IPS-20b (cell line): ENCODE measurements at regions not wholly inside any gene's neighbourhood (a gene's known extent, or its start where the extent isn't known, plus 50 kb on each side); places are given as distances from the start of the nearest gene placed in this dataset.
"Not testable (repeated sequence)": the region's sequence is repeated elsewhere in the genome, so short reads cannot be mapped to it uniquely, and the experiment has no call there.

ENCODE experiments used
- H3K27ac ChIP-seq: one replicate; pipeline ENCODE4 v1.5.1; 2013; ENCODE audit warnings: low read length
- H3K27me3 ChIP-seq: 2 replicates; pipeline ENCODE4 v1.6.1; 2013; ENCODE audit warnings: mild to moderate bottlenecking, low read length, inconsistent platforms; ENCODE audit not compliant: insufficient read depth
- H3K36me3 ChIP-seq: 2 replicates; pipeline ENCODE4 v1.6.1; 2013; ENCODE audit warnings: low read depth, mild to moderate bottlenecking, inconsistent platforms, low read length, moderate library complexity; ENCODE audit not compliant: insufficient read depth
- H3K4me1 ChIP-seq: 2 replicates; pipeline ENCODE4 v1.6.1; 2013; ENCODE audit warnings: mild to moderate bottlenecking, control low read depth, inconsistent platforms, low read length, moderate library complexity; ENCODE audit not compliant: insufficient read depth
- H3K4me3 ChIP-seq: 2 replicates; pipeline ENCODE4 v1.5.1; 2013; ENCODE audit warnings: mild to moderate bottlenecking, low read length, inconsistent platforms
- H3K9ac ChIP-seq: 2 replicates; pipeline ENCODE4 v1.6.1; 2013; ENCODE audit warnings: low read depth, mild to moderate bottlenecking, inconsistent platforms, low read length, moderate library complexity
- H3K9me3 ChIP-seq: 2 replicates; pipeline ENCODE4 v1.6.1; 2013; ENCODE audit warnings: mild to moderate bottlenecking, low read depth, low read length, inconsistent platforms; ENCODE audit not compliant: insufficient read depth

GRCh38 chr21:35386491-35387079 lies 337.5 kb upstream of the RUNX1 start:
- Histone ChIP-seq H3K36me3 (no peaks in the 10 kb centered on the region), H3K27me3 (no peaks in the 10 kb centered on the region), H3K27ac (no peak overlapping the region)

GRCh38 chr21:35384375-35384774 lies 335.3 kb upstream of the RUNX1 start:
- no peaks in the 10 kb centered on the region for H3K27me3 ChIP-seq
- no peak overlapping the region for H3K27ac ChIP-seq
- H3K4me1 ChIP-seq, result 0 out of 2 replicates have a peak, but pooled peaks cover 4% of the 10 kb centered on the region
- no peak overlapping the region for H3K4me3 ChIP-seq
- H3K9ac ChIP-seq, result no peak overlapping the region
- no peaks in the 10 kb centered on the region; the same call in 1 of the 2 replicates for H3K9me3 ChIP-seq
- H3K36me3 ChIP-seq, result no peaks in the 10 kb centered on the region

More at GRCh38 chr21:35386491-35387079, 337.5 kb upstream of the RUNX1 start:
- Histone ChIP-seq H3K9me3 (no peaks in the 10 kb centered on the region; the same call in 1 of the 2 replicates), H3K4me1 (0 out of 2 replicates have a peak, but pooled peaks cover 4% of the 10 kb centered on the region), H3K9ac (no peak overlapping the region), H3K4me3 (no peak overlapping the region)

- H3K9ac ChIP-seq, result no peak overlapping the region
- H3K9me3 ChIP-seq, result no peaks in the 10 kb centered on the region
- H3K27me3 ChIP-seq, result no peaks in the 10 kb centered on the region
- H3K36me3 ChIP-seq, result no peaks in the 10 kb centered on the region
- H3K4me3 ChIP-seq, result no peak overlapping the region
- no peak overlapping the region for H3K27ac ChIP-seq
- H3K4me1 ChIP-seq, result 0 out of 2 replicates have a peak, but pooled peaks cover 4% of the 10 kb centered on the region
Observed at GRCh38 chr21:35382696-35383095, 333.6 kb upstream of the RUNX1 start.

- Histone ChIP-seq H3K9ac (no peak overlapping the region), H3K4me3 (no peak overlapping the region), H3K27me3 (no peaks in the 10 kb centered on the region), H3K36me3 (no peaks in the 10 kb centered on the region), H3K27ac (no peak overlapping the region), H3K9me3 (no peaks in the 10 kb centered on the region), H3K4me1 (0 out of 2 replicates have a peak, but pooled peaks cover 4% of the 10 kb centered on the region)
Observed at GRCh38 chr21:35381743-35382310, 332.7 kb upstream of the RUNX1 start.

- not testable (repeated sequence) for H3K27me3 ChIP-seq, H3K36me3 ChIP-seq, H3K4me1 ChIP-seq, H3K9me3 ChIP-seq, H3K27ac ChIP-seq, H3K9ac ChIP-seq, H3K4me3 ChIP-seq
Observed at GRCh38 chr21:35380304-35380703, 331.2 kb upstream of the RUNX1 start.

- no peak overlapping the region for H3K9ac ChIP-seq
- no peaks in the 10 kb centered on the region for H3K4me1 ChIP-seq
- H3K4me3 ChIP-seq, result no peak overlapping the region
- no peak overlapping the region for H3K27ac ChIP-seq
- no peaks in the 10 kb centered on the region for H3K36me3 ChIP-seq
- no peaks in the 10 kb centered on the region for H3K27me3 ChIP-seq
- H3K9me3 ChIP-seq, result no peaks in the 10 kb centered on the region
Observed at GRCh38 chr21:35378881-35379280, 329.8 kb upstream of the RUNX1 start.

- H3K9me3 ChIP-seq, result no peaks in the 10 kb centered on the region
- H3K36me3 ChIP-seq, result no peaks in the 10 kb centered on the region
- no peak overlapping the region for H3K4me3 ChIP-seq
- H3K9ac ChIP-seq, result no peak overlapping the region
- H3K4me1 ChIP-seq, result no peaks in the 10 kb centered on the region
- H3K27ac ChIP-seq, result no peak overlapping the region
- H3K27me3 ChIP-seq, result no peaks in the 10 kb centered on the region
Observed at GRCh38 chr21:35377505-35378090, 328.5 kb upstream of the RUNX1 start.

GRCh38 chr21:35376406-35377135 lies 327.5 kb upstream of the RUNX1 start:
- Histone ChIP-seq H3K4me1 (no peaks in the 10 kb centered on the region), H3K36me3 (no peaks in the 10 kb centered on the region), H3K4me3 (no peak overlapping the region), H3K27me3 (no peaks in the 10 kb centered on the region), H3K9ac (no peak overlapping the region), H3K27ac (no peak overlapping the region), H3K9me3 (no peaks in the 10 kb centered on the region)

GRCh38 chr21:35375115-35375514 lies 326.0 kb upstream of the RUNX1 start:
- Histone ChIP-seq H3K9me3 (no peaks in the 10 kb centered on the region), H3K9ac (no peak overlapping the region), H3K4me1 (no peaks in the 10 kb centered on the region), H3K27ac (no peak overlapping the region), H3K4me3 (no peak overlapping the region), H3K27me3 (no peaks in the 10 kb centered on the region), H3K36me3 (no peaks in the 10 kb centered on the region)

GRCh38 chr21:35373998-35374397 lies 324.9 kb upstream of the RUNX1 start:
- Histone ChIP-seq H3K9ac (no peak overlapping the region), H3K4me3 (no peak overlapping the region), H3K9me3 (no peaks in the 10 kb centered on the region), H3K27ac (no peak overlapping the region), H3K27me3 (no peaks in the 10 kb centered on the region), H3K4me1 (no peaks in the 10 kb centered on the region), H3K36me3 (no peaks in the 10 kb centered on the region)

- Histone ChIP-seq H3K27ac (no peak overlapping the region), H3K4me3 (no peak overlapping the region), H3K9ac (no peak overlapping the region), H3K36me3 (no peaks in the 10 kb centered on the region), H3K4me1 (peaks cover 5% of the 10 kb centered on the region), H3K27me3 (no peaks in the 10 kb centered on the region), H3K9me3 (no peaks in the 10 kb centered on the region)
Observed at GRCh38 chr21:35372201-35372600, 323.1 kb upstream of the RUNX1 start.
